Naive thymus-derived CD4-positive, alpha-beta T cell (primary cell): ENCODE measurements at regions not wholly inside any gene's neighbourhood (a gene's known extent, or its start where the extent isn't known, plus 50 kb on each side); places are given as distances from the start of the nearest gene placed in this dataset.
A peak's percentile ranks its signal among the peaks of the same experiment; 100 is the strongest.

ENCODE experiments used
- ATAC-seq: fragments of 150-1000 bp; cut with Tn5 transposase; 2 replicates; pipeline ENCODE4 v1.10.0; 2021; ENCODE audit warnings: mild to moderate bottlenecking, moderate library complexity
- CTCF ChIA-PET: fragments of 350-600 bp; sonication (Branson Sonifier 250); formaldehyde crosslinking; loops from one replicate; lab custom pipeline; 2021; ENCODE audit warnings: antibody characterized with exemption; lab: Charles Lee
- POLR2A ChIA-PET: fragments of 350-600 bp; sonication (Branson Sonifier 250); formaldehyde crosslinking; loops from one replicate; lab custom pipeline; 2021; ENCODE audit warnings: antibody characterized with exemption, inconsistent platforms; lab: Charles Lee
- DNase-seq, 9 donors: peaks; one replicate each; pipeline versions ENCODE4 v3.0.0 to v3.0.0-alpha.2; 2020 to 2022; ENCODE audit warnings: mixed read lengths in 1 of 9
- H3K27ac ChIP-seq: one replicate; pipeline ENCODE4 v1.7.0; 2013; ENCODE audit warnings: mild to moderate bottlenecking, low read depth, low read length, moderate library complexity
- H3K27me3 ChIP-seq, 2 donors: one replicate each; pipeline ENCODE4 v1.7.0; 2013; ENCODE audit warnings: low read length in 2 of 2, mild to moderate bottlenecking in 2 of 2, moderate library complexity in 2 of 2; ENCODE audit not compliant: control insufficient read depth in 2 of 2, insufficient read depth in 2 of 2
- H3K36me3 ChIP-seq, 3 experiments: 1 replicate in 2 of 3; 2 replicates in 1 of 3; pipeline ENCODE4 v1.7.0; 2013; ENCODE audit warnings: low read length in 3 of 3, mild to moderate bottlenecking in 3 of 3, moderate library complexity in 1 of 3; ENCODE audit not compliant: insufficient read depth in 3 of 3, control insufficient read depth in 2 of 3
- H3K4me1 ChIP-seq, 2 donors: one replicate each; pipeline ENCODE4 v1.7.0; 2013; ENCODE audit warnings: low read length in 2 of 2, mild to moderate bottlenecking in 2 of 2, moderate library complexity in 1 of 2; ENCODE audit not compliant: control insufficient read depth in 2 of 2, insufficient read depth in 2 of 2
- H3K4me3 ChIP-seq: 2 replicates; pipeline ENCODE4 v1.7.0; 2013; ENCODE audit warnings: mild to moderate bottlenecking, low read length
- H3K9me3 ChIP-seq, 3 experiments: 1 replicate in 2 of 3; 2 replicates in 1 of 3; pipeline ENCODE4 v1.7.0; 2013; ENCODE audit warnings: low read length in 3 of 3; ENCODE audit not compliant: control insufficient read depth in 2 of 3
- H3K27ac Mint-ChIP-seq, 9 donors: one replicate each; pipeline ENCODE4 v1.8.0; 2020 to 2022; ENCODE audit warnings: mixed read lengths in 9 of 9, mild to moderate bottlenecking in 8 of 9, moderate library complexity in 5 of 9, inconsistent platforms in 2 of 9
- H3K27me3 Mint-ChIP-seq, 5 donors: one replicate each; pipeline ENCODE4 v1.8.0; 2021 to 2022; ENCODE audit warnings: mixed read lengths in 5 of 5, mild to moderate bottlenecking in 1 of 5
- H3K36me3 Mint-ChIP-seq, 5 donors: one replicate each; pipeline ENCODE4 v1.8.0; 2020 to 2022; ENCODE audit warnings: mixed read lengths in 5 of 5, mild to moderate bottlenecking in 3 of 5, inconsistent platforms in 1 of 5
- H3K4me1 Mint-ChIP-seq, 7 donors: one replicate each; pipeline ENCODE4 v1.8.0; 2020 to 2022; ENCODE audit warnings: mixed read lengths in 7 of 7, mild to moderate bottlenecking in 3 of 7, inconsistent platforms in 1 of 7
- H3K4me3 Mint-ChIP-seq, 10 donors: one replicate each; pipeline ENCODE4 v1.8.0; 2020 to 2022; ENCODE audit warnings: mild to moderate bottlenecking in 10 of 10, mixed read lengths in 10 of 10, moderate library complexity in 6 of 10, inconsistent platforms in 2 of 10
- H3K9me3 Mint-ChIP-seq, 11 donors: one replicate each; pipeline ENCODE4 v1.8.0; 2020 to 2022; ENCODE audit warnings: mixed read lengths in 11 of 11, mild to moderate bottlenecking in 4 of 11, inconsistent platforms in 1 of 11, moderate library complexity in 1 of 11
- intact Hi-C, 2 donors: fragments of 100-400 bp; cut with micrococcal nuclease; formaldehyde crosslinking; loops; one replicate each; pipeline ENCODE4 v1.15.1; 2023

GRCh38 chr2:240203788-240204270, 63.4 kb upstream of the OTOS start:
- Histone ChIP-seq H3K9me3 (no peaks in the 10 kb centered on the region), H3K27ac (no peak overlapping the region), H3K4me1 (no peaks in the 10 kb centered on the region), H3K4me3 (no peak overlapping the region), H3K36me3 (no peaks in the 10 kb centered on the region), H3K27me3 (no peaks in the 10 kb centered on the region)
- H3K27me3 Mint-ChIP-seq = peaks cover 10 to 47% (median 19%) of the 10 kb centered on the region in 5 donors
- DNase-seq (no peak), ATAC-seq (no peak)
- H3K9me3 Mint-ChIP-seq = peaks cover 0 to 9% (median 0%) of the 10 kb centered on the region in 11 donors
- CTCF ChIA-PET = no interaction called here
- H3K36me3 Mint-ChIP-seq = peaks cover 0 to 5% (median 0%) of the 10 kb centered on the region in 5 donors
- H3K4me3 Mint-ChIP-seq = no peak overlapping the region
- H3K27ac Mint-ChIP-seq = no peak overlapping the region
- intact Hi-C loops = no loop called here
- POLR2A ChIA-PET = no interaction called here
- H3K4me1 Mint-ChIP-seq = peaks cover 0 to 3% (median 0%) of the 10 kb centered on the region in 7 donors

DNA sequence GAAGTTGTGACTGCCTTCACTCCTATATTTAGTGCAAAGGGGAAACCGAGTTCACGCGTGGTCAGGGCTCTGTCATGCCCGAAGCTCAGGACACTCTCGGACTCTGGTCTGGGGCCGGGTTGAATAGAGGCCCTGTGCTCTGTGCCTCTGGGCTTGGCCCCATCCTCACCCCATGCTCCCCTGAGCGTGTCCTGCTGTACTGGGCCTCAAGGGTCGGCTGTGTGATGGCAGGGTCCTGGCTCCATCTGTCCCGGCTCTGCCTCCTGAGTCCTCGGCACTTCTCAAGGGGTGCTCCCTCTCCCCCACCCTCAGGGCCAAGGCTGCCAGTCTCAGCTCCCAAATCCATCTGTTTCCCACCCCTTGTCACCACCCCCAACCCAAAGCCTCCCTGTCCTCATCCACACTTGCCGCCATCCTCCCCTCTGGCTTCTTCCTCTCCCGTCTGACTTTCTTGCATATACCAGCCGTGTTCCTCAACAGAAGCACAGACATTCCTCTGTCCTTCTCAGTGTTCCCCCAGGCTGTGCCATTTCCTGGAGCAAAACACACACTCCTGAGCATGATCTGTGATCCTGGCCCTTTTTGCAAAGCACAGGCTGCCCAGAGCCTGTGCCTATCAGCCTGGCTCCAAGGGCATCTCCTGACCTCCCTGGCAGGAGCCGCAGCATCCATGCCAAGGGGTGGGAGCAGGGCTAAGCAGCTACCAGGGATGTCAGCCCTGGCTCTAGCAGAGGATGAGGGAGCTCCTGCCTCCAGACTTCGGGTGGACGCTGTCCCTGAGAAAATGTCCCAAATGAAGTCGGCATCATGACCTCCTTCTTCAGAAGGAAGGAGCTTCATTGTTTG, 64.2 kb upstream of the OTOS start:
- no peak for ATAC-seq
- H3K27me3 ChIP-seq = no peaks in the 10 kb centered on the region
- H3K27me3 Mint-ChIP-seq = peaks cover 10 to 44% (median 19%) of the 10 kb centered on the region in 5 donors

GRCh38 chr2:240205348-240205747, 64.9 kb upstream of the OTOS start:
- peaks cover 0 to 9% (median 0%) of the 10 kb centered on the region in 11 donors for H3K9me3 Mint-ChIP-seq
- no peak for ATAC-seq
- no peak overlapping the region for H3K27ac ChIP-seq
- H3K4me1 Mint-ChIP-seq = peaks cover 0 to 3% (median 0%) of the 10 kb centered on the region in 7 donors
- H3K27me3 Mint-ChIP-seq = peaks cover 8 to 42% (median 19%) of the 10 kb centered on the region in 5 donors
- peak in 1 of 9 donors; percentile 57 for DNase-seq
- no peaks in the 10 kb centered on the region for H3K9me3 ChIP-seq
- H3K4me1 ChIP-seq = no peaks in the 10 kb centered on the region
- H3K36me3 Mint-ChIP-seq = peaks cover 0 to 5% (median 0%) of the 10 kb centered on the region in 5 donors
- CTCF ChIA-PET = no interaction called here
- H3K27me3 ChIP-seq = no peaks in the 10 kb centered on the region
- no peaks in the 10 kb centered on the region for H3K36me3 ChIP-seq
- POLR2A ChIA-PET = no interaction called here
- H3K4me3 Mint-ChIP-seq = no peak overlapping the region
- no peak overlapping the region for H3K27ac Mint-ChIP-seq
- intact Hi-C loops = no loop called here
- H3K4me3 ChIP-seq = no peak overlapping the region

More for the DNA sequence above, 64.2 kb upstream of the OTOS start:
- H3K9me3 Mint-ChIP-seq = peaks cover 0 to 9% (median 0%) of the 10 kb centered on the region in 11 donors
- Histone ChIP-seq H3K27ac (no peak overlapping the region), H3K36me3 (no peaks in the 10 kb centered on the region), H3K4me1 (no peaks in the 10 kb centered on the region), H3K4me3 (no peak overlapping the region), H3K9me3 (no peaks in the 10 kb centered on the region)
- no peak overlapping the region for H3K27ac Mint-ChIP-seq
- H3K36me3 Mint-ChIP-seq = peaks cover 0 to 5% (median 0%) of the 10 kb centered on the region in 5 donors
- peaks cover 0 to 3% (median 0%) of the 10 kb centered on the region in 7 donors for H3K4me1 Mint-ChIP-seq
- DNase-seq = no peak
- POLR2A ChIA-PET = no interaction called here
- CTCF ChIA-PET = no interaction called here
- intact Hi-C loops = no loop called here
- no peak overlapping the region for H3K4me3 Mint-ChIP-seq

DNA sequence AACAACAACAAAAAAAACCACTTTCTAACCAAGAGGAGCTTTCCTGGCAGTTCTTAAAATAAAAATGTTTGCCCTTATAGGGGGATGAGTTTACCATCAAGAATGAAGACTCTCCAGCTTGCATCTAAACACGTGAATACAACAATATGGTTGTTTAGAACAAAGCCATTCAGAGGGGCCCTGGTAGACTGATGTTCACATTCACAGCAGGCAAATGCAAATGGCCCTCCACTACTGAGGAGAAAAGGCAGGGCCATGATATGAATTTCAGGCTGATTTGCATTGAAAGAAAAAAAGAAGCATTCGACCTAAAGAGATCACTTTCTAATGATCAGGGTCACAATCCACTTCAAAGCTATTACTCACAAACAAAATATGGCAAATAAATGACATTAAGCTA, 65.3 kb upstream of the OTOS start:
- peaks cover 7 to 40% (median 18%) of the 10 kb centered on the region in 5 donors for H3K27me3 Mint-ChIP-seq
- POLR2A ChIA-PET = no interaction called here

DNA sequence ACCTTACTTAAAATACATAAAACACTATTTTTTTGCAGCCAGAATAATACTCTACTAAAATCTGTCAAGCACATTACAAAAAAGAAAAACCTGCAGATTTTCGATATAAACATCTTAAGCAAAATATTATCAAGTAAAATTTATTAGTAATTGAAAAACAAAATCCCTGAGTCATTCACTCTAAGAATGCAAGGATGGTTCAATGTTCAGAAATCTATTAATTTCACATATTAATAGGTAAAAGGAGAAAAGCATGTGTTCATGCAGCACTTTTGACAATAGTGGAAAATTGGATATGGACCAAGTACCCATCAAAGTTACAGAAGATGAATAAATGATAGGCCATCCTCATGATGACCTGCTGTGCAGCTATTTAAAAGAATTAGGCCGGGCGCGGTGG, 66.2 kb upstream of the OTOS start:
- Histone ChIP-seq H3K4me1 (no peaks in the 10 kb centered on the region), H3K36me3 (no peaks in the 10 kb centered on the region), H3K27me3 (no peaks in the 10 kb centered on the region), H3K4me3 (no peak overlapping the region), H3K27ac (no peak overlapping the region), H3K9me3 (no peaks in the 10 kb centered on the region)
- Mint-ChIP-seq H3K36me3 (peaks cover 0 to 5% (median 0%) of the 10 kb centered on the region in 5 donors), H3K4me1 (peaks cover 0 to 3% (median 0%) of the 10 kb centered on the region in 7 donors), H3K27me3 (peaks cover 3 to 31% (median 11%) of the 10 kb centered on the region in 5 donors), H3K27ac (no peak overlapping the region), H3K4me3 (no peak overlapping the region), H3K9me3 (peaks cover 0 to 9% (median 0%) of the 10 kb centered on the region in 11 donors)
- CTCF ChIA-PET = no interaction called here
- intact Hi-C loops = no loop called here
- ATAC-seq (no peak), DNase-seq (no peak)
- POLR2A ChIA-PET = no interaction called here

More for the DNA sequence above, 65.3 kb upstream of the OTOS start:
- H3K4me3 ChIP-seq = no peak overlapping the region
- Mint-ChIP-seq H3K4me1 (peaks cover 0 to 3% (median 0%) of the 10 kb centered on the region in 7 donors), H3K36me3 (peaks cover 0 to 5% (median 0%) of the 10 kb centered on the region in 5 donors), H3K4me3 (no peak overlapping the region), H3K27ac (no peak overlapping the region), H3K9me3 (peaks cover 0 to 9% (median 0%) of the 10 kb centered on the region in 11 donors)
- H3K9me3 ChIP-seq = no peaks in the 10 kb centered on the region
- H3K4me1 ChIP-seq = no peaks in the 10 kb centered on the region
- H3K36me3 ChIP-seq = no peaks in the 10 kb centered on the region
- no peak overlapping the region for H3K27ac ChIP-seq
- DNase-seq (no peak), ATAC-seq (no peak)
- H3K27me3 ChIP-seq = no peaks in the 10 kb centered on the region
- intact Hi-C loops = no loop called here
- CTCF ChIA-PET = no interaction called here

GRCh38 chr2:240207661-240208060, 67.2 kb upstream of the OTOS start:
- H3K4me1 Mint-ChIP-seq = peaks cover 0 to 3% (median 0%) of the 10 kb centered on the region in 7 donors
- H3K27ac ChIP-seq = no peak overlapping the region
- H3K4me3 ChIP-seq = no peak overlapping the region
- no peak overlapping the region for H3K4me3 Mint-ChIP-seq
- no peaks in the 10 kb centered on the region for H3K27me3 ChIP-seq
- DNase-seq (no peak), ATAC-seq (no peak)
- H3K4me1 ChIP-seq = no peaks in the 10 kb centered on the region
- H3K36me3 ChIP-seq = no peaks in the 10 kb centered on the region
- no peaks in the 10 kb centered on the region for H3K9me3 ChIP-seq
- H3K9me3 Mint-ChIP-seq = peaks cover 0 to 9% (median 0%) of the 10 kb centered on the region in 11 donors
- ChIA-PET CTCF (no interaction called here), POLR2A (no interaction called here)
- no peak overlapping the region for H3K27ac Mint-ChIP-seq
- peaks cover 0 to 5% (median 0%) of the 10 kb centered on the region in 5 donors for H3K36me3 Mint-ChIP-seq
- intact Hi-C loops = no loop called here
- H3K27me3 Mint-ChIP-seq = peaks cover 3 to 25% (median 11%) of the 10 kb centered on the region in 5 donors
